Caco-2 (cell line): ENCODE measurements at regions not wholly inside any gene's neighbourhood (a gene's known extent, or its start where the extent isn't known, plus 50 kb on each side); places are given as distances from the start of the nearest gene placed in this dataset.

Experiments used
- BruUV-seq: library from RNA; stranded (reverse); fragments of 400-500 nt; replicated peaks from 2 replicates; lab custom pipeline; 2021; lab: Mats Ljungman, UMichigan
- CTCF ChIA-PET: fragments of 300-600 bp; sonication (Branson Sonifier 250); formaldehyde crosslinking; loops from one replicate; lab custom pipeline; 2022; ENCODE audit warnings: antibody characterized with exemption; lab: Charles Lee
- POLR2A ChIA-PET: fragments of 300-600 bp; sonication (Branson Sonifier 250); formaldehyde crosslinking; loops from one replicate; lab custom pipeline; 2022; ENCODE audit warnings: antibody characterized with exemption; lab: Charles Lee
- DNase-seq, 2 experiments: peaks; one replicate each; pipeline versions ENCODE4 v3.0.0 to v3.0.0-alpha.2; 2020 to 2022
- H3K27me3 ChIP-seq: replicated peaks from 2 replicates; pipeline ENCODE4 v1.6.0; 2011; ENCODE audit warnings: low read length; ENCODE audit not compliant: control insufficient read depth, insufficient read depth
- H3K36me3 ChIP-seq: 2 replicates; pipeline ENCODE4 v1.5.1; 2011; ENCODE audit warnings: low read length; ENCODE audit not compliant: control insufficient read depth, insufficient read depth
- H3K4me1 ChIP-seq: fragments of 250-450 bp; sonication (Bioruptor Pico); 2 replicates; pipeline ENCODE4 v1.5.1; 2020; ENCODE audit warnings: mild to moderate bottlenecking
- H3K4me3 ChIP-seq: 2 replicates; pipeline ENCODE4 v1.5.1; 2011; ENCODE audit warnings: low read depth, mild to moderate bottlenecking, control low read depth, low read length
- H3K9me3 ChIP-seq: fragments of 250-450 bp; sonication (Bioruptor Pico); 2 replicates; pipeline ENCODE4 v1.5.1; 2020; ENCODE audit warnings: mild to moderate bottlenecking, moderate library complexity
- H3K27ac Mint-ChIP-seq: one replicate; pipeline ENCODE4 v1.8.0; 2022; ENCODE audit warnings: mixed read lengths; ENCODE audit not compliant: unreplicated experiment
- H3K27me3 Mint-ChIP-seq: one replicate; pipeline ENCODE4 v1.8.0; 2022; ENCODE audit warnings: mixed read lengths; ENCODE audit not compliant: insufficient read depth, unreplicated experiment
- H3K36me3 Mint-ChIP-seq: one replicate; pipeline ENCODE4 v1.8.0; 2022; ENCODE audit warnings: mild to moderate bottlenecking, mixed read lengths; ENCODE audit not compliant: insufficient read depth, unreplicated experiment
- H3K4me1 Mint-ChIP-seq: one replicate; pipeline ENCODE4 v1.8.0; 2022; ENCODE audit warnings: low read depth, mixed read lengths; ENCODE audit not compliant: unreplicated experiment
- H3K4me3 Mint-ChIP-seq: one replicate; pipeline ENCODE4 v1.8.0; 2022; ENCODE audit warnings: mild to moderate bottlenecking, moderate library complexity, mixed read lengths; ENCODE audit not compliant: unreplicated experiment
- H3K9me3 Mint-ChIP-seq: one replicate; pipeline ENCODE4 v1.8.0; 2022; ENCODE audit warnings: mixed read lengths; ENCODE audit not compliant: unreplicated experiment
- CTCF ChIP-seq, 2 experiments: fragments of 200-600 bp in 1 of 2; IDR thresholded peaks; 1 replicate in 1 of 2; 2 replicates in 1 of 2; pipeline versions ENCODE4 v1.5.1 to v1.8.0; 2011 to 2022; ENCODE audit warnings: antibody characterized with exemption in 1 of 2, control low read depth in 1 of 2, inconsistent platforms in 1 of 2, low read depth in 1 of 2, low read length in 1 of 2, mild to moderate bottlenecking in 1 of 2, moderate library complexity in 1 of 2; ENCODE audit not compliant: insufficient read depth in 1 of 2, severe bottlenecking in 1 of 2, unreplicated experiment in 1 of 2
- intact Hi-C: fragments of 100-400 bp; cut with micrococcal nuclease; formaldehyde crosslinking; loops from one replicate; pipeline ENCODE4 v1.10.0; 2022; ENCODE audit not compliant: unreplicated experiment

- no peak for DNase-seq
- no peaks in the 10 kb centered on the region for H3K36me3 ChIP-seq
- no peaks in the 10 kb centered on the region for H3K9me3 Mint-ChIP-seq
- intact Hi-C loops, result no loop called here
- H3K9me3 ChIP-seq, result no peaks in the 10 kb centered on the region
- H3K4me3 Mint-ChIP-seq, result no peak overlapping the region
- H3K36me3 Mint-ChIP-seq, result no peaks in the 10 kb centered on the region
- no peaks in the 10 kb centered on the region for H3K4me1 Mint-ChIP-seq
- CTCF ChIA-PET, result interaction anchor here (0.5 kb wide), 1 partner anchor 82 kb away, joined by 3 read pairs; no protein-coding TSS in a partner anchor
- no peak for TF ChIP-seq CTCF (IDR thresholded peaks at IDR 0.05; ENCODE audit: insufficient read depth in 1 of 2, low read depth in 1 of 2, low read length in 1 of 2, severe bottlenecking in 1 of 2, unreplicated experiment in 1 of 2)
- POLR2A ChIA-PET, result no interaction called here
- no peak overlapping the region for H3K4me3 ChIP-seq
- no peak overlapping the region for H3K27ac Mint-ChIP-seq
- H3K27me3 ChIP-seq, result no peaks in the 10 kb centered on the region; the same call in 1 of the 2 replicates
- no TSS peak for BruUV-seq
- peaks cover 16% of the 10 kb centered on the region for H3K27me3 Mint-ChIP-seq
- H3K4me1 ChIP-seq, result no peaks in the 10 kb centered on the region
These were observed 365.3 kb upstream of the ZNF507 start for GRCh38 chr19:31979949-31980670.

- no TSS peak for BruUV-seq
- ChIA-PET POLR2A (no interaction called here), CTCF (interaction anchor here (0.5 kb wide), 1 partner anchor 82 kb away, joined by 3 read pairs; no protein-coding TSS in a partner anchor)
- H3K9me3 ChIP-seq, result no peaks in the 10 kb centered on the region
- Mint-ChIP-seq H3K27me3 (peaks cover 14% of the 10 kb centered on the region), H3K4me3 (no peak overlapping the region), H3K27ac (no peak overlapping the region), H3K9me3 (no peaks in the 10 kb centered on the region), H3K4me1 (no peaks in the 10 kb centered on the region), H3K36me3 (no peaks in the 10 kb centered on the region)
- no peaks in the 10 kb centered on the region for H3K4me1 ChIP-seq
- TF ChIP-seq CTCF (IDR thresholded peaks at IDR 0.05; ENCODE audit: insufficient read depth in 1 of 2, low read depth in 1 of 2, low read length in 1 of 2, severe bottlenecking in 1 of 2, unreplicated experiment in 1 of 2), result no peak
- intact Hi-C loops, result no loop called here
- no peaks in the 10 kb centered on the region for H3K36me3 ChIP-seq
- H3K27me3 ChIP-seq, result no peaks in the 10 kb centered on the region; the same call in 1 of the 2 replicates
- DNase-seq, result no peak
- no peak overlapping the region for H3K4me3 ChIP-seq
These were observed 364.6 kb upstream of the ZNF507 start for GRCh38 chr19:31980796-31981195.

GRCh38 chr19:31981545-31981944, 363.9 kb upstream of the ZNF507 start:
- no TSS peak for BruUV-seq
- no peak for TF ChIP-seq CTCF (IDR thresholded peaks at IDR 0.05; ENCODE audit: insufficient read depth in 1 of 2, low read depth in 1 of 2, low read length in 1 of 2, severe bottlenecking in 1 of 2, unreplicated experiment in 1 of 2)
- Histone ChIP-seq H3K4me3 (no peak overlapping the region), H3K36me3 (no peaks in the 10 kb centered on the region), H3K9me3 (no peaks in the 10 kb centered on the region), H3K4me1 (no peaks in the 10 kb centered on the region), H3K27me3 (no peaks in the 10 kb centered on the region; the same call in 1 of the 2 replicates)
- ChIA-PET CTCF (no interaction called here), POLR2A (no interaction called here)
- H3K27me3 Mint-ChIP-seq, result peaks cover 14% of the 10 kb centered on the region
- no peaks in the 10 kb centered on the region for H3K9me3 Mint-ChIP-seq
- H3K4me1 Mint-ChIP-seq, result no peaks in the 10 kb centered on the region
- no peak overlapping the region for H3K27ac Mint-ChIP-seq
- no peaks in the 10 kb centered on the region for H3K36me3 Mint-ChIP-seq
- no peak for DNase-seq
- intact Hi-C loops, result no loop called here
- H3K4me3 Mint-ChIP-seq, result no peak overlapping the region
